Fibroblast of lung (primary cell): ENCODE measurements at regions not wholly inside any gene's neighbourhood (a gene's known extent, or its start where the extent isn't known, plus 50 kb on each side); places are given as distances from the start of the nearest gene placed in this dataset.

Source experiments
- DNase-seq, 2 donors: peaks; one replicate each; pipeline versions ENCODE4 v3.0.0 to v3.0.0-alpha.2; 2010; ENCODE audit warnings: low read depth in 2 of 2
- H2AFZ ChIP-seq: 2 replicates; pipeline ENCODE4 v1.5.1; 2012; ENCODE audit warnings: low read length, control low read depth, inconsistent platforms
- H3K27ac ChIP-seq: 2 replicates; pipeline ENCODE4 v1.5.1; 2011; ENCODE audit warnings: low read length, control low read depth; ENCODE audit not compliant: insufficient read depth
- H3K27me3 ChIP-seq: 2 replicates; pipeline ENCODE4 v1.5.1; 2011; ENCODE audit warnings: mild to moderate bottlenecking, low read length; ENCODE audit not compliant: control insufficient read depth, insufficient read depth
- H3K36me3 ChIP-seq: 2 replicates; pipeline ENCODE4 v1.5.1; 2011; ENCODE audit warnings: low read length; ENCODE audit not compliant: control insufficient read depth, insufficient read depth
- H3K4me1 ChIP-seq: 2 replicates; pipeline ENCODE4 v1.5.1; 2011; ENCODE audit warnings: low read length; ENCODE audit not compliant: control insufficient read depth, insufficient read depth; ENCODE audit errors: extremely low read depth
- H3K4me2 ChIP-seq: 2 replicates; pipeline ENCODE4 v1.5.1; 2011; ENCODE audit warnings: low read length, control low read depth; ENCODE audit not compliant: insufficient read depth; ENCODE audit errors: extremely low read depth
- H3K4me3 ChIP-seq, 4 experiments: fragments of 200-600 bp in 1 of 4; sonication (generic) in 1 of 4; replicated peaks in 1 of 4; 2 replicates each; pipeline ENCODE4 v1.5.1; 2011 to 2016; ENCODE audit warnings: low read length in 4 of 4, low read depth in 3 of 4, mild to moderate bottlenecking in 3 of 4, control low read depth in 2 of 4, inconsistent platforms in 1 of 4, mixed read lengths in 1 of 4; ENCODE audit not compliant: insufficient read depth in 1 of 4; ENCODE audit errors: control extremely low read depth in 1 of 4
- H3K79me2 ChIP-seq: 2 replicates; pipeline ENCODE4 v1.5.1; 2012; ENCODE audit warnings: mild to moderate bottlenecking, low read length, inconsistent platforms; ENCODE audit not compliant: control insufficient read depth, insufficient read depth
- H3K9ac ChIP-seq: 2 replicates; pipeline ENCODE4 v1.5.1; 2011; ENCODE audit warnings: mild to moderate bottlenecking, low read length, control low read depth; ENCODE audit not compliant: insufficient read depth
- H3K9me3 ChIP-seq: 2 replicates; pipeline ENCODE4 v1.5.1; 2012; ENCODE audit warnings: low read depth, low read length; ENCODE audit not compliant: control insufficient read depth, insufficient read depth
- H4K20me1 ChIP-seq: 2 replicates; pipeline ENCODE4 v1.5.1; 2011; ENCODE audit warnings: low read length; ENCODE audit not compliant: control insufficient read depth, insufficient read depth; ENCODE audit errors: extremely low read depth
- EZH2 ChIP-seq: IDR thresholded peaks from 2 replicates; pipeline ENCODE4 v1.5.1; 2012; ENCODE audit warnings: low read length, control low read depth, mild to moderate bottlenecking; ENCODE audit errors: missing control alignments
- TF ChIP-seq, protein P1 (sequence below), 2 donors: IDR thresholded peaks in 1 of 2; conservative IDR thresholded peaks in 1 of 2; 1 replicate in 1 of 2; 2 replicates in 1 of 2; pipeline ENCODE4 v1.5.1; 2011 to 2012; ENCODE audit warnings: low read length in 2 of 2, control low read depth in 1 of 2, inconsistent platforms in 1 of 2, low read depth in 1 of 2, mild to moderate bottlenecking in 1 of 2

DNA sequence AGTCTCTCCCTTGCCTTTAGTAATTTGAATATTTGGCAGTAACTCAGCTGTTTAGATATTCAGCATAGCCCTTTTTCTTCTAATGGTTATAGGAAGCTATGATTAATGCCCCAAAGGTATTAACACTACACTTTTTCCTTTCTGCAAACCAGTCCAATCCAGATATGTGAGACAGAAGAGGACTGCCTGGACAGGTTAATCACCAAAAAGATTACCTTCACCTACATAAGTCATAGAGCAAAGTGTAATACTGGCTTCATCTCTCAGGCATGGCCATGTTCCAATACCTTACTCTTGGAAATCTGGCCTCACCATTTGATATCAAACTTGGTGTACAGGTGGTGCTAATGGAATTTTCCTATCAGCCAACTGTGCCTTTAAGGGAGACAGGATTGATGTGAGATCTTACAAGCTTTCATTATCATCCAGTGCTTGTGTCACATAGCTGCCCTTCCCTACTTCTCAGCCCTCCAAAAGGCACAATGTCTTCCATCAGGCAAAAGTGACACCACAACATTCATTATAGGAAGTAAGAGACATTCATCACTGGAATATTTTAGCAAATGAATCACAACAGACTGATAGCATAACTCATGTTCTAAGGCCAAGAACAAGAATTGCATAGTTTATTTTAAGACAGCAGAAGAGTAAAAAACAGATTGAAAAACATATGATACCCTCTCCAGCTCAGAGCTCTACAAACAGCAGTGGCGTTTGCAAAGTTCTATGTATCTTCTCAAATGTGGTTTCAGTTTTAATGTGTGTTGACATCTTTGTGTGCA lies 91.2 kb upstream of the PAM start:
- Histone ChIP-seq H3K9me3 (no peaks in the 10 kb centered on the region), H2AFZ (no peak overlapping the region), H3K27me3 (no peaks in the 10 kb centered on the region), H3K36me3 (no peaks in the 10 kb centered on the region), H3K4me1 (peaks cover 2% of the 10 kb centered on the region), H3K9ac (no peak overlapping the region), H3K4me3 (no peak overlapping the region), H3K27ac (no peak overlapping the region), H3K4me2 (peak overlapping the region; percentile 13), H3K79me2 (no peaks in the 10 kb centered on the region), H4K20me1 (no peaks in the 10 kb centered on the region)
- DNase-seq: peak in 1 of 2 donors; percentile 53
- TF ChIP-seq EZH2: no peak
- TF ChIP-seq, protein P1, sequence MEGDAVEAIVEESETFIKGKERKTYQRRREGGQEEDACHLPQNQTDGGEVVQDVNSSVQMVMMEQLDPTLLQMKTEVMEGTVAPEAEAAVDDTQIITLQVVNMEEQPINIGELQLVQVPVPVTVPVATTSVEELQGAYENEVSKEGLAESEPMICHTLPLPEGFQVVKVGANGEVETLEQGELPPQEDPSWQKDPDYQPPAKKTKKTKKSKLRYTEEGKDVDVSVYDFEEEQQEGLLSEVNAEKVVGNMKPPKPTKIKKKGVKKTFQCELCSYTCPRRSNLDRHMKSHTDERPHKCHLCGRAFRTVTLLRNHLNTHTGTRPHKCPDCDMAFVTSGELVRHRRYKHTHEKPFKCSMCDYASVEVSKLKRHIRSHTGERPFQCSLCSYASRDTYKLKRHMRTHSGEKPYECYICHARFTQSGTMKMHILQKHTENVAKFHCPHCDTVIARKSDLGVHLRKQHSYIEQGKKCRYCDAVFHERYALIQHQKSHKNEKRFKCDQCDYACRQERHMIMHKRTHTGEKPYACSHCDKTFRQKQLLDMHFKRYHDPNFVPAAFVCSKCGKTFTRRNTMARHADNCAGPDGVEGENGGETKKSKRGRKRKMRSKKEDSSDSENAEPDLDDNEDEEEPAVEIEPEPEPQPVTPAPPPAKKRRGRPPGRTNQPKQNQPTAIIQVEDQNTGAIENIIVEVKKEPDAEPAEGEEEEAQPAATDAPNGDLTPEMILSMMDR (conservative IDR thresholded peaks at IDR 0.05 in 1 of 2, IDR thresholded peaks at IDR 0.05 in 1 of 2; ENCODE audit: low read depth in 1 of 2, low read length in 2 of 2): no peak

DNA sequence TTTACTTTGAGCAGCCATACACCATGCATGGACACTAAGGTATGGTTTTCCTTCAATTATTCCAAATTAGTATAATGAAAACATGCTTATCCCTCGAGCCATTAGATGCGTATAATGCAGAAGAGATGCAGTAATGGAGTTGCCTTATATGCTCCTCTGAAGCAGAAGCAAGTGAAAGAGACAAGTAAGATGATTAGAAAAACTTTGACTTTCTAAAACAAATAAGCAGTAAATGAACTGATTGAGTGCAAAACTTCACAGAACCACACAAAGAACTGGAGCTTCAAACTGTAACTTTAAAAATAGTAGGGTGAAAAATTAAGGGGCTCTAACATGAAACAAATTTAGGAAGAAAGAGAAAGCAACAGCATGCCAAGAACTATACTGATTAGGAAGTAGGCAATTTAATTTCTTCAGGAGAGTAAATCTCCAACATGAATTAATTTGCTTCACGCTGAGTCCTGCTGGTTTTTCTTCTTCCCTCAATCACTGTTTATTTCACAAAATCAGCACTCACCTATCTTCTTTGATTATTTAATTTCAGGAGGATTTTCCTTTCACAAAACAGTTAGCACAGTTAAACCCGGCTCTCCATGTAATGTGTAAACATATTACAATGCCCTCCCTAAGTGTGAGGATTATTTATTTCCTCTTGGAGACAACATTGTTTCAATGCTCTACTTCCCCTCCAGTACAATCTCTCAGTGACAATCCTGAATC lies 90.3 kb upstream of the PAM start:
- no peaks in the 10 kb centered on the region for H3K79me2 ChIP-seq
- H3K27ac ChIP-seq: no peak overlapping the region
- peak overlapping the region; percentile 13 for H3K4me2 ChIP-seq
- H2AFZ ChIP-seq: no peak overlapping the region
- peaks cover 2% of the 10 kb centered on the region for H3K4me1 ChIP-seq
- no peaks in the 10 kb centered on the region for H3K27me3 ChIP-seq
- TF ChIP-seq EZH2: no peak
- TF ChIP-seq, protein P1 (conservative IDR thresholded peaks at IDR 0.05 in 1 of 2, IDR thresholded peaks at IDR 0.05 in 1 of 2; ENCODE audit: low read depth in 1 of 2, low read length in 2 of 2): no peak
- no peaks in the 10 kb centered on the region for H4K20me1 ChIP-seq
- no peaks in the 10 kb centered on the region for H3K9me3 ChIP-seq
- H3K9ac ChIP-seq: no peak overlapping the region
- no peaks in the 10 kb centered on the region for H3K36me3 ChIP-seq
- H3K4me3 ChIP-seq: no peak overlapping the region
- no peak for DNase-seq

DNA sequence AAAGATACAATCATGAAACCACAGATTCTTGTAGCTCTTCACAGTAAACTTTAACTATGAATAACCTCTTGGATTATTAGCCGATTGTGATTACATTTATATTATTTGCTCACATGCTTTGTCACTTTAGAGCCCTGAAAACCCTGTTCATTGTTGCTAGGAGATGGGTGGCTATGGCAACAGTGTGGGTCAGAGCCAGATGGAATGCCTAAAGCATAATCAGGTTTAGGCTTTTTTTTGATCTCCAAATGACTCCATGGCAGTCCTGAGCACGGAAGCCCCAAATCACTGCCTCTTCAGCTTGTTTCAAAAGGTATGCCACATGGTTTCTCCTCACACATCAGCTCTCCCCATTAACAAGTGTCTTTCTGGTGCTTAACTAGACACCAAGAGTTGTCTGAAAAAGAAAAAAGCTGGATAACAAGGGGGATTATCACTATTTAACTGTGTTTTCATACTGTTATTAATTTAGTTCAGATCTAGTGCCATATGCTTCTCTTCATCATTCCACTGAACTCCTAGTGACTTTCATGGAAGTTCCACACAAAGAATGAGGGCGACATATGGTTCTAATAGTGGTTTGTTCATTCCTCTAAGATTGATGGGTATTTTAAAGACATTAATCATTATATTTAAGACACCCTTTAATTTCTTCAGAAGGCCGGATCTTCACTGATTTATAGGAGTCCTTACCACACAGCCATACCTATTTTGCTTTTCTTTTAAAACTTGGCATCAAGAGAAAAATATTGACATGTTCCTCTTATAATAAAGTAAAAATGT lies 88.8 kb upstream of the PAM start:
- no peak overlapping the region for H3K27ac ChIP-seq
- no peaks in the 10 kb centered on the region for H3K36me3 ChIP-seq
- peaks cover 2% of the 10 kb centered on the region for H3K4me1 ChIP-seq
- H3K27me3 ChIP-seq: no peaks in the 10 kb centered on the region
- peak in 1 of 2 donors; percentile 61 for DNase-seq
- no peak overlapping the region for H3K4me3 ChIP-seq
- no peak overlapping the region for H3K9ac ChIP-seq
- no peaks in the 10 kb centered on the region for H3K79me2 ChIP-seq
- no peak overlapping the region for H2AFZ ChIP-seq
- no peak for TF ChIP-seq EZH2
- H3K9me3 ChIP-seq: no peaks in the 10 kb centered on the region
- no peaks in the 10 kb centered on the region for H4K20me1 ChIP-seq
- H3K4me2 ChIP-seq: no peak overlapping the region
